H1 (cell line): ENCODE measurements at regions not wholly inside any gene's neighbourhood (a gene's known extent, or its start where the extent isn't known, plus 50 kb on each side); places are given as distances from the start of the nearest gene placed in this dataset.

Experiments
- CTCF ChIA-PET: fragments of 300-600 bp; sonication (Branson Sonifier 250); formaldehyde crosslinking; loops from one replicate; lab custom pipeline; 2021; ENCODE audit not compliant: partially characterized antibody; lab: Charles Lee
- POLR2A ChIA-PET: fragments of 300-600 bp; sonication (Branson Sonifier 250); formaldehyde crosslinking; loops from one replicate; lab custom pipeline; 2021; ENCODE audit warnings: inconsistent platforms; ENCODE audit not compliant: partially characterized antibody; lab: Charles Lee
- DNase-seq, 2 experiments: peaks; one replicate each; pipeline versions ENCODE4 v3.0.0 to v3.0.0-alpha.2; 2010 to 2022; ENCODE audit warnings: low spot score in 2 of 2, low read depth in 1 of 2, mixed read lengths in 1 of 2
- FAIRE-seq: peaks from 2 replicates; lab custom pipeline; 2011; peaks lifted over from hg19 to GRCh38; lab: Jason Lieb, UNC
- H2AFZ ChIP-seq: 2 replicates; pipeline ENCODE4 v1.8.1; 2012; ENCODE audit warnings: low read length, inconsistent platforms
- H2AK5ac ChIP-seq: 2 replicates; pipeline ENCODE4 v1.6.1; 2013; ENCODE audit warnings: low read depth, low read length
- H2BK120ac ChIP-seq: replicated peaks from 2 replicates; pipeline ENCODE3; 2013; ENCODE audit warnings: low read depth, low read length, inconsistent platforms
- H2BK12ac ChIP-seq: 2 replicates; pipeline ENCODE4 v1.6.1; 2013; ENCODE audit warnings: low read depth, low read length
- H2BK15ac ChIP-seq: 2 replicates; pipeline ENCODE4 v1.6.1; 2013; ENCODE audit warnings: low read length
- H2BK20ac ChIP-seq: 2 replicates; pipeline ENCODE4 v1.6.1; 2013; ENCODE audit warnings: low read length
- H2BK5ac ChIP-seq: 2 replicates; pipeline ENCODE4 v1.6.1; 2013; ENCODE audit warnings: low read depth, low read length
- H3K14ac ChIP-seq: 2 replicates; pipeline ENCODE4 v1.6.1; 2013; ENCODE audit warnings: inconsistent platforms; ENCODE audit not compliant: insufficient read length
- H3K18ac ChIP-seq: 2 replicates; pipeline ENCODE4 v1.6.1; 2013; ENCODE audit warnings: low read length; ENCODE audit errors: extremely low read depth
- H3K23ac ChIP-seq: 2 replicates; pipeline ENCODE4 v1.6.1; 2013; ENCODE audit warnings: inconsistent platforms; ENCODE audit not compliant: insufficient read length
- H3K23me2 ChIP-seq: 2 replicates; pipeline ENCODE4 v1.6.1; 2013; ENCODE audit warnings: low read depth, low read length
- H3K27ac ChIP-seq: 2 replicates; pipeline ENCODE4 v1.6.1; 2011; ENCODE audit warnings: low read depth, low read length, inconsistent platforms
- H3K27me3 ChIP-seq, 4 experiments: replicated peaks in 1 of 4; 1 replicate in 1 of 4; 2 replicates in 3 of 4; pipeline versions ENCODE4 v1.6.1 to v1.8.1; 2011 to 2013; ENCODE audit warnings: low read length in 3 of 4, mild to moderate bottlenecking in 3 of 4, inconsistent platforms in 2 of 4, mixed read lengths in 2 of 4, moderate library complexity in 1 of 4; ENCODE audit not compliant: control insufficient read depth in 3 of 4, insufficient read depth in 3 of 4; ENCODE audit errors: extremely low read depth in 1 of 4
- H3K36me3 ChIP-seq, 4 experiments: 2 replicates each; pipeline versions ENCODE4 v1.6.1 to v1.8.1; 2011 to 2013; ENCODE audit warnings: mild to moderate bottlenecking in 4 of 4, low read length in 3 of 4, moderate library complexity in 2 of 4, control low read depth in 1 of 4, inconsistent platforms in 1 of 4; ENCODE audit not compliant: insufficient read depth in 4 of 4, control insufficient read depth in 2 of 4
- H3K4ac ChIP-seq: replicated peaks from 2 replicates; pipeline ENCODE3; 2013; ENCODE audit warnings: low read length, low read depth, mixed read lengths, inconsistent platforms; ENCODE audit not compliant: insufficient read length
- H3K4me1 ChIP-seq, 4 experiments: replicated peaks in 1 of 4; 1 replicate in 1 of 4; 2 replicates in 3 of 4; pipeline versions ENCODE4 v1.6.1 to v1.8.1; 2011 to 2013; ENCODE audit warnings: low read length in 3 of 4, inconsistent platforms in 2 of 4, mixed read lengths in 1 of 4; ENCODE audit not compliant: insufficient read depth in 4 of 4, control insufficient read depth in 3 of 4
- H3K4me2 ChIP-seq, 2 experiments: 2 replicates each; pipeline versions ENCODE4 v1.6.1 to v1.8.1; 2011 to 2013; ENCODE audit warnings: low read depth in 2 of 2, low read length in 2 of 2, control low read depth in 1 of 2, inconsistent platforms in 1 of 2, mild to moderate bottlenecking in 1 of 2; ENCODE audit not compliant: insufficient read depth in 1 of 2
- H3K4me3 ChIP-seq, 4 experiments: fragments of 200-600, 300-600 bp in 1 of 4; sonication (generic), shearing (Covaris generic), sonication (Bioruptor Twin) in 1 of 4; 2 replicates each; pipeline versions ENCODE4 v1.5.1 to v1.8.1; 2011 to 2016; ENCODE audit warnings: low read length in 4 of 4, low read depth in 3 of 4, control low read depth in 2 of 4, inconsistent platforms in 2 of 4, mild to moderate bottlenecking in 2 of 4, mixed read lengths in 1 of 4, moderate library complexity in 1 of 4; ENCODE audit not compliant: insufficient read depth in 2 of 4; ENCODE audit errors: extremely low read depth in 1 of 4
- H3K56ac ChIP-seq: replicated peaks from 2 replicates; pipeline ENCODE3; 2013; ENCODE audit warnings: low read depth, mild to moderate bottlenecking, mixed read lengths, low read length, inconsistent platforms; ENCODE audit not compliant: insufficient read length
- H3K79me1 ChIP-seq: 2 replicates; pipeline ENCODE4 v1.6.1; 2013; ENCODE audit warnings: low read depth, low read length, control low read depth
- H3K79me2 ChIP-seq, 2 experiments: 2 replicates each; pipeline versions ENCODE4 v1.6.1 to v1.8.1; 2012 to 2013; ENCODE audit warnings: low read length in 2 of 2, mild to moderate bottlenecking in 2 of 2, inconsistent platforms in 1 of 2; ENCODE audit not compliant: insufficient read depth in 2 of 2, control insufficient read depth in 1 of 2
- H3K9ac ChIP-seq, 4 experiments: replicated peaks in 1 of 4; 1 replicate in 1 of 4; 2 replicates in 3 of 4; pipeline versions ENCODE4 v1.6.1 to v1.8.1; 2011 to 2013; ENCODE audit warnings: low read depth in 3 of 4, low read length in 3 of 4, control low read depth in 2 of 4, mild to moderate bottlenecking in 2 of 4, moderate library complexity in 2 of 4, inconsistent platforms in 1 of 4; ENCODE audit errors: extremely low read depth in 1 of 4
- H3K9me3 ChIP-seq, 2 experiments: 2 replicates each; pipeline versions ENCODE4 v1.6.1 to v1.8.1; 2012 to 2013; ENCODE audit warnings: mild to moderate bottlenecking in 2 of 2, moderate library complexity in 2 of 2, control low read depth in 1 of 2, inconsistent platforms in 1 of 2, low read depth in 1 of 2, low read length in 1 of 2, mixed read lengths in 1 of 2; ENCODE audit not compliant: insufficient read depth in 2 of 2
- H4K20me1 ChIP-seq, 2 experiments: replicated peaks in 1 of 2; 2 replicates each; pipeline versions ENCODE3 to v1.8.1; 2011 to 2013; ENCODE audit warnings: inconsistent platforms in 2 of 2, low read length in 2 of 2, mild to moderate bottlenecking in 1 of 2; ENCODE audit not compliant: insufficient read depth in 2 of 2, control insufficient read depth in 1 of 2
- H4K5ac ChIP-seq: 2 replicates; pipeline ENCODE4 v1.6.1; 2013; ENCODE audit warnings: low read length, low read depth, mixed read lengths, inconsistent platforms; ENCODE audit not compliant: insufficient read length
- H4K8ac ChIP-seq: 2 replicates; pipeline ENCODE4 v1.8.0; 2013; ENCODE audit warnings: mild to moderate bottlenecking, moderate library complexity, low read length, inconsistent platforms; ENCODE audit not compliant: insufficient read depth; ENCODE audit errors: extremely low read depth
- H4K91ac ChIP-seq: replicated peaks from 2 replicates; pipeline ENCODE3; 2013; ENCODE audit warnings: low read length, mixed read lengths, inconsistent platforms; ENCODE audit not compliant: insufficient read length
- EP300 ChIP-seq, 2 experiments: IDR thresholded peaks; 1 replicate in 1 of 2; 2 replicates in 1 of 2; pipeline ENCODE4 v1.6.1; 2011 to 2012; ENCODE audit warnings: low read depth in 2 of 2, low read length in 2 of 2, mild to moderate bottlenecking in 2 of 2, borderline replicate concordance in 1 of 2, inconsistent platforms in 1 of 2, moderate library complexity in 1 of 2
- HDAC2 ChIP-seq, 2 experiments: fragments of 300-600 bp in 1 of 2; sonication (generic) in 1 of 2; IDR thresholded peaks; 2 replicates each; pipeline ENCODE4 v1.6.1; 2011 to 2012; ENCODE audit warnings: low read depth in 2 of 2, low read length in 2 of 2, mild to moderate bottlenecking in 2 of 2, moderate library complexity in 2 of 2, borderline replicate concordance in 1 of 2, inconsistent platforms in 1 of 2
- NRF1 ChIP-seq: IDR thresholded peaks from 2 replicates; pipeline ENCODE4 v1.6.1; 2011; ENCODE audit warnings: mild to moderate bottlenecking, low read depth, low read length, improper control_type of control experiment
- POU5F1 ChIP-seq: IDR thresholded peaks from 2 replicates; pipeline ENCODE4 v1.6.1; 2011; ENCODE audit warnings: low read depth, mild to moderate bottlenecking, low read length, moderate library complexity
- RFX5 ChIP-seq: IDR thresholded peaks from 2 replicates; pipeline ENCODE4 v1.6.1; 2011; ENCODE audit warnings: low read depth, low read length, improper control_type of control experiment, borderline replicate concordance
- SAP30 ChIP-seq: fragments of 300-600 bp; sonication (generic); IDR thresholded peaks from 2 replicates; pipeline ENCODE4 v1.7.1; 2012; ENCODE audit warnings: low read length, moderate library complexity, mild to moderate bottlenecking, inconsistent platforms; ENCODE audit not compliant: insufficient read depth, insufficient replicate concordance
- TBP ChIP-seq: IDR thresholded peaks from 2 replicates; pipeline ENCODE4 v1.6.1; 2011; ENCODE audit warnings: low read depth, low read length, improper control_type of control experiment
- TCF12 ChIP-seq: IDR thresholded peaks from 2 replicates; pipeline ENCODE4 v1.6.1; 2011; ENCODE audit warnings: low read depth, mild to moderate bottlenecking, low read length
- WGBS, 2 experiments: shearing (Covaris generic) in 1 of 2; methylation state at CpG; one replicate each; pipeline versions ENCODE4 v1.1.6 to v1.1.7; 2013 to 2015; ENCODE audit warnings: low lambda C conversion rate in 2 of 2, mixed read lengths in 2 of 2, inconsistent platforms in 1 of 2, low coverage in 1 of 2, missing lambda C conversion rate in 1 of 2; ENCODE audit not compliant: insufficient replicate concordance in 2 of 2, insufficient coverage in 1 of 2, insufficient read length in 1 of 2; ENCODE audit errors: extremely low coverage in 1 of 2, missing lambda C conversion rate in 1 of 2; 5-methylcytosine and 5-hydroxymethylcytosine counted together
- TF ChIP-seq, protein P1 (sequence below): IDR thresholded peaks from 2 replicates; pipeline ENCODE4 v1.6.1; 2012; ENCODE audit warnings: inconsistent platforms
- TF ChIP-seq, protein P2 (sequence below): IDR thresholded peaks from 2 replicates; pipeline ENCODE4 v1.6.1; 2012; ENCODE audit warnings: low read length, inconsistent platforms

DNA sequence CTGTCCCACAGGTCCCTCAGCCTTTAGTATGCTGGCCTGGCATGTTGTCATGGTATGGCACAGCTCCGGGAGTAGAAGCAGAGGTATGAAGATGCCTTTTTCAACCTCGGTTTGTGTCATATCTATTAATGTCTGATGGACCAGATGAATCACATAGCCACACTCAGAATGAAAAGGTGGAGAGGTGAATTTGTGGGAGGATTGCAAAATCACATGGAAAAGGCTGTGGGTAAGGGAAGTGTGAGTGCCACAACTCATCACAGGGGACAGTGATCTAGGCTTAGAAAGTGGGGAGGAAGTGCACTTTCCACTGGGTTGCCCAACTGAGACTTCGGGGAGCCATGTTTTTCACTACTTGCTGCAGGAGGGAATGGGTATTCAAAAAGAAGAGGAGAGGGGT is 190.7 kb downstream of the WDR11 start:
- 89% methylated on average over 3 of the region's 3 CpGs; no CpG with 5 or more reads in 1 of the 2 experiments for WGBS, 2 experiments
- H2BK20ac ChIP-seq, result no peak overlapping the region
- no peak for FAIRE-seq
- DNase-seq, result no peak
- no peaks in the 10 kb centered on the region for H3K23me2 ChIP-seq
- H3K27ac ChIP-seq, result no peak overlapping the region
- H4K91ac ChIP-seq, result no peak overlapping the region
- no peak overlapping the region for H4K5ac ChIP-seq
- H2BK5ac ChIP-seq, result no peak overlapping the region
- no peak overlapping the region for H3K4ac ChIP-seq
- TF ChIP-seq RFX5, result no peak
- TF ChIP-seq SAP30, result no peak
- TF ChIP-seq, protein P1, sequence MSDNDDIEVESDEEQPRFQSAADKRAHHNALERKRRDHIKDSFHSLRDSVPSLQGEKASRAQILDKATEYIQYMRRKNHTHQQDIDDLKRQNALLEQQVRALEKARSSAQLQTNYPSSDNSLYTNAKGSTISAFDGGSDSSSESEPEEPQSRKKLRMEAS, result no peak
- no peak for TF ChIP-seq HDAC2 (IDR thresholded peaks at IDR 0.05; ENCODE audit: borderline replicate concordance in 1 of 2, low read depth in 2 of 2, low read length in 2 of 2)
- TF ChIP-seq TCF12, result no peak
- TF ChIP-seq EP300 (IDR thresholded peaks at IDR 0.05; ENCODE audit: borderline replicate concordance in 1 of 2, low read depth in 2 of 2, low read length in 2 of 2), result no peak
- no peak for TF ChIP-seq TBP
- TF ChIP-seq, protein P2, sequence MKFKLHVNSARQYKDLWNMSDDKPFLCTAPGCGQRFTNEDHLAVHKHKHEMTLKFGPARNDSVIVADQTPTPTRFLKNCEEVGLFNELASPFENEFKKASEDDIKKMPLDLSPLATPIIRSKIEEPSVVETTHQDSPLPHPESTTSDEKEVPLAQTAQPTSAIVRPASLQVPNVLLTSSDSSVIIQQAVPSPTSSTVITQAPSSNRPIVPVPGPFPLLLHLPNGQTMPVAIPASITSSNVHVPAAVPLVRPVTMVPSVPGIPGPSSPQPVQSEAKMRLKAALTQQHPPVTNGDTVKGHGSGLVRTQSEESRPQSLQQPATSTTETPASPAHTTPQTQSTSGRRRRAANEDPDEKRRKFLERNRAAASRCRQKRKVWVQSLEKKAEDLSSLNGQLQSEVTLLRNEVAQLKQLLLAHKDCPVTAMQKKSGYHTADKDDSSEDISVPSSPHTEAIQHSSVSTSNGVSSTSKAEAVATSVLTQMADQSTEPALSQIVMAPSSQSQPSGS, result no peak
- no peak for TF ChIP-seq POU5F1
- TF ChIP-seq NRF1, result no peak
- H2AFZ ChIP-seq, result no peak overlapping the region
- H4K20me1 ChIP-seq, result no peaks in the 10 kb centered on the region
- H3K4me1 ChIP-seq, result no peaks in the 10 kb centered on the region
- no peaks in the 10 kb centered on the region for H3K79me1 ChIP-seq
- H3K79me2 ChIP-seq, result no peaks in the 10 kb centered on the region
- H4K8ac ChIP-seq, result no peak overlapping the region
- no peak overlapping the region for H3K4me3 ChIP-seq
- no peak overlapping the region for H3K56ac ChIP-seq
- H3K9me3 ChIP-seq, result no peaks in the 10 kb centered on the region
- no peak overlapping the region for H2BK12ac ChIP-seq
- no peak overlapping the region for H2BK15ac ChIP-seq
- no peaks in the 10 kb centered on the region for H3K36me3 ChIP-seq
- ChIA-PET CTCF (interaction anchor here (0.9 to 1.5 kb wide), 4 partner anchors 10 to 93 kb away, joined by 3 read pairs; no protein-coding TSS in a partner anchor), POLR2A (no interaction called here)
- no peaks in the 10 kb centered on the region for H3K27me3 ChIP-seq
- H2BK120ac ChIP-seq, result no peak overlapping the region
- no peak overlapping the region for H2AK5ac ChIP-seq
- no peak overlapping the region for H3K18ac ChIP-seq
- no peak overlapping the region for H3K23ac ChIP-seq
- H3K14ac ChIP-seq, result no peak overlapping the region
- H3K9ac ChIP-seq, result no peak overlapping the region
- no peak overlapping the region for H3K4me2 ChIP-seq
